HepG2 (cell line): ENCODE measurements at regions not wholly inside any gene's neighbourhood (a gene's known extent, or its start where the extent isn't known, plus 50 kb on each side); places are given as distances from the start of the nearest gene placed in this dataset.

Source experiments
- ATAC-seq: fragments of 200-7000 bp; cut with Tn5 transposase; 3 replicates; pipeline ENCODE4 v1.9.1; 2020; ENCODE audit warnings: mild to moderate bottlenecking, moderate library complexity
- BruUV-seq: library from RNA; stranded (reverse); fragments of 400-500 nt; replicated peaks from 2 replicates; lab custom pipeline; 2021; lab: Mats Ljungman, UMichigan
- CTCF ChIA-PET: fragments of 300-600 bp; formaldehyde crosslinking; extraction: SDS; loops from one replicate; lab custom pipeline; 2021; ENCODE audit warnings: low total read pairs, inconsistent platforms, low intra/inter-chr PET ratio; lab: Yijun Ruan, JAX
- POLR2A ChIA-PET: fragments of 350-600 bp; sonication (Branson Sonifier 250); formaldehyde crosslinking; loops from one replicate; lab custom pipeline; 2020; ENCODE audit warnings: antibody characterized with exemption, inconsistent platforms; lab: Yijun Ruan, JAX
- DNase-seq: peaks from one replicate; pipeline ENCODE4 v3.0.0-alpha.2; 2015; ENCODE audit warnings: low spot score
- FAIRE-seq: peaks from 3 replicates; lab custom pipeline; 2011; peaks lifted over from hg19 to GRCh38; lab: Jason Lieb, UNC
- H2AFZ ChIP-seq: one replicate; pipeline ENCODE4 v1.6.1; 2011; ENCODE audit warnings: low read length, inconsistent platforms
- H3K27ac ChIP-seq: fragments of 300-600 bp; 3 replicates; pipeline ENCODE4 v1.8.0; 2011; ENCODE audit warnings: mixed run types, mild to moderate bottlenecking, mixed read lengths, low read length, inconsistent platforms; ENCODE audit not compliant: insufficient read depth; ENCODE audit errors: extremely low read length
- H3K27me3 ChIP-seq, 2 experiments: fragments of 200-600 bp in 1 of 2; 2 replicates in 1 of 2; 3 replicates in 1 of 2; pipeline versions ENCODE4 v1.6.0 to v1.8.0; 2011; ENCODE audit warnings: low read length in 2 of 2, mild to moderate bottlenecking in 2 of 2, moderate library complexity in 2 of 2, inconsistent platforms in 1 of 2; ENCODE audit not compliant: insufficient read depth in 2 of 2, control insufficient read depth in 1 of 2
- H3K36me3 ChIP-seq, 2 experiments: fragments of 200-600 bp in 1 of 2; replicated peaks in 1 of 2; 2 replicates in 1 of 2; 3 replicates in 1 of 2; pipeline versions ENCODE4 v1.5.1 to v1.8.0; 2011; ENCODE audit warnings: low read length in 2 of 2, inconsistent platforms in 1 of 2; ENCODE audit not compliant: insufficient read depth in 2 of 2, control insufficient read depth in 1 of 2
- H3K4me1 ChIP-seq: 2 replicates; pipeline ENCODE4 v1.5.1; 2012; ENCODE audit warnings: low read length, inconsistent platforms; ENCODE audit not compliant: insufficient read depth
- H3K4me2 ChIP-seq: 2 replicates; pipeline ENCODE4 v1.6.0; 2011; ENCODE audit warnings: low read depth, low read length, inconsistent platforms
- H3K4me3 ChIP-seq, 3 experiments: fragments of 200-600 bp in 1 of 3; sonication (generic), shearing (Covaris generic) in 1 of 3; replicated peaks in 1 of 3; 2 replicates each; pipeline ENCODE4 v1.5.1; 2011 to 2016; ENCODE audit warnings: low read length in 3 of 3, inconsistent platforms in 2 of 3, low read depth in 2 of 3, mild to moderate bottlenecking in 2 of 3, control low read depth in 1 of 3, mixed read lengths in 1 of 3; ENCODE audit not compliant: insufficient read depth in 1 of 3
- H3K79me2 ChIP-seq: one replicate; pipeline ENCODE4 v1.6.1; 2011; ENCODE audit warnings: low read length, inconsistent platforms; ENCODE audit not compliant: insufficient read depth
- H3K9ac ChIP-seq: 2 replicates; pipeline ENCODE4 v1.6.0; 2011; ENCODE audit warnings: mild to moderate bottlenecking, low read depth, low read length, inconsistent platforms; ENCODE audit not compliant: insufficient read depth
- H3K9me3 ChIP-seq: 2 replicates; pipeline ENCODE4 v1.5.1; 2012; ENCODE audit warnings: mild to moderate bottlenecking, low read length
- H4K20me1 ChIP-seq: 2 replicates; pipeline ENCODE4 v1.6.0; 2011; ENCODE audit warnings: inconsistent platforms, mild to moderate bottlenecking, low read length, moderate library complexity; ENCODE audit not compliant: insufficient read depth
- ATF4 ChIP-seq, 2 experiments: fragments of 450-650 bp in 1 of 2; sonication (generic) in 1 of 2; formaldehyde crosslinking; IDR thresholded peaks; 2 replicates each; pipeline versions ENCODE4 v1.5.0 to v1.8.0; 2020 to 2022; ENCODE audit warnings: mild to moderate bottlenecking in 1 of 2, missing genetic modification reagents in 1 of 2
- BCL3 ChIP-seq: sonication (generic); formaldehyde crosslinking; IDR thresholded peaks from 2 replicates; pipeline ENCODE4 v1.5.1; 2020; ENCODE audit warnings: mild to moderate bottlenecking, missing genetic modification reagents, moderate library complexity
- CEBPB ChIP-seq: IDR thresholded peaks from 2 replicates; pipeline ENCODE4 v1.6.1; 2011; ENCODE audit warnings: low read depth, low read length, improper control_type of control experiment, borderline replicate concordance
- E2F5 ChIP-seq: sonication (generic); formaldehyde crosslinking; conservative IDR thresholded peaks from 2 replicates; pipeline ENCODE4 v1.4.0; 2020; ENCODE audit warnings: missing genetic modification reagents
- FLYWCH1 ChIP-seq: sonication (generic); formaldehyde crosslinking; IDR thresholded peaks from 2 replicates; pipeline ENCODE4 v1.8.1; 2023; ENCODE audit warnings: mild to moderate bottlenecking, missing genetic modification reagents
- HIC2 ChIP-seq: sonication (generic); formaldehyde crosslinking; IDR thresholded peaks from 2 replicates; pipeline ENCODE4 v1.9.0; 2022; ENCODE audit warnings: low read depth, missing genetic modification reagents
- NCOA1 ChIP-seq: sonication (generic); formaldehyde crosslinking; IDR thresholded peaks from 2 replicates; pipeline ENCODE4 v1.9.0; 2021; ENCODE audit warnings: missing genetic modification reagents
- ZKSCAN1 ChIP-seq: fragments of 150-350 bp; IDR thresholded peaks from 2 replicates; pipeline ENCODE4 v1.6.1; 2014; ENCODE audit warnings: low read length
- ZMYM4 ChIP-seq: sonication (generic); formaldehyde crosslinking; IDR thresholded peaks from 2 replicates; pipeline ENCODE4 v1.8.1; 2023; ENCODE audit warnings: mild to moderate bottlenecking, missing genetic modification reagents
- ZNF17 ChIP-seq: sonication (generic); formaldehyde crosslinking; IDR thresholded peaks from 2 replicates; pipeline ENCODE4 v1.5.0; 2020; ENCODE audit warnings: mild to moderate bottlenecking, missing genetic modification reagents
- ZNF205 ChIP-seq: IDR thresholded peaks from 2 replicates; pipeline ENCODE4 v1.6.1; 2018; ENCODE audit warnings: missing biosample characterization, missing genetic modification reagents
- WGBS: methylation state at CpG from one replicate; pipeline ENCODE4 v1.1.6; 2017; ENCODE audit warnings: low lambda C conversion rate; 5-methylcytosine and 5-hydroxymethylcytosine counted together
- in situ Hi-C: cut with HindIII; loops from 2 replicates; pipeline ENCODE4 v1.10.0; 2017; ENCODE audit warnings: low pct_unique_long_range_greater_than_20kb; ENCODE audit not compliant: extremely low pct_ligation_motif_present
- intact Hi-C: fragments of 100-400 bp; cut with micrococcal nuclease; formaldehyde crosslinking; loops from one replicate; pipeline ENCODE4 v1.10.0; 2022; ENCODE audit not compliant: unreplicated experiment

GRCh38 chr1:40927781-40928180, 51.7 kb upstream of the CTPS1 start:
- ATAC-seq (no peak), FAIRE-seq (no peak), DNase-seq (no peak)
- WGBS = 75% methylated on average over 4 of the region's 4 CpGs
- TF ChIP-seq NCOA1 (no peak), FLYWCH1 (no peak), BCL3 (CRISPR knock-in tag) (no peak), ZKSCAN1 (no peak), HIC2 (CRISPR knock-in tag) (no peak), CEBPB (no peak), ZMYM4 (no peak), ATF4 (CRISPR knock-in tag; IDR thresholded peaks at IDR 0.05) (no peak), ZNF17 (CRISPR knock-in tag) (no peak), E2F5 (CRISPR knock-in tag) (no peak), ZNF205 (CRISPR knock-in tag) (no peak)
- POLR2A ChIA-PET = interaction anchor here (1.0 kb wide), 1 partner anchor 12 kb away, joined by 3 read pairs; no protein-coding TSS in a partner anchor
- no peak overlapping the region for H3K9ac ChIP-seq
- H3K4me1 ChIP-seq = peaks cover 79% of the 10 kb centered on the region
- no peak overlapping the region for H2AFZ ChIP-seq
- CTCF ChIA-PET = no interaction called here
- no peak overlapping the region for H3K4me2 ChIP-seq
- in situ Hi-C loops (no loop called here), intact Hi-C loops (no loop called here)
- H3K79me2 ChIP-seq = no peaks in the 10 kb centered on the region
- no peaks in the 10 kb centered on the region for H3K27me3 ChIP-seq
- H3K27ac ChIP-seq = no peak overlapping the region
- no peaks in the 10 kb centered on the region for H3K9me3 ChIP-seq
- H4K20me1 ChIP-seq = no peaks in the 10 kb centered on the region
- H3K4me3 ChIP-seq = no peak overlapping the region
- no TSS peak for BruUV-seq
- H3K36me3 ChIP-seq = no peaks in the 10 kb centered on the region
